ENCODE measurements at regions not wholly inside any gene's neighbourhood (a gene's known extent, or its start where the extent isn't known, plus 50 kb on each side); places are given as distances from the start of the nearest gene placed in this dataset.

- TF ChIP-seq POLR2A (IDR thresholded peaks at IDR 0.05) (no peak), POLR2AphosphoS5 (IDR thresholded peaks at IDR 0.05) (no peak)
These were observed 72.5 kb downstream of the WSB1 start for GRCh38 chr17:27366437-27366836.
